ENCODE measurements at regions not wholly inside any gene's neighbourhood (a gene's known extent, or its start where the extent isn't known, plus 50 kb on each side); places are given as distances from the start of the nearest gene placed in this dataset.

DNA sequence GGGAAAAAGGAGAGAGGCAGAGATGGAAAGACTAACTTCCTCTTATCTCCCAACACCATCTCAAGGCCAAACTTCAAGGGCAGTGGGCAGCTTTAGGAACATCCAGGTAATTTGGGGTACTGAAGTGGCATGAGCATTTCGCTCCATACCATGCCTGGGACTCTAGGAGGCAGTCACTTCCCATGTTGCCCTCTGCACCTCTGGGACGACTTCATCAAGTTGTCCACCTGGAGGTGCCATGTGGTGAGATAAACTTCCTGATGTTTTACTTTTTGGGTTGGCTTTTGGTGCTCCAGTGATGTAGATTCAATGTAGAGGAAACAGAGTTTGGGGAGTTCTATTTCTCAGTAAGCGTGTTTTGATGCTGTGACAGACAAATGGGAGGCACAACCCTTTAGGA is 56.3 kb upstream of the UPP2 start:
- ATAC-seq (ENCODE audit: low FRiP score in 2 of 2) (no peak), DNase-seq (no peak)
- H3K9me3 ChIP-seq = no peaks in the 10 kb centered on the region
- peak overlapping the region in 2 of 4 donors; percentile 40 to 79 for H3K27ac ChIP-seq
- H3K4me1 ChIP-seq = peaks cover 5 to 40% (median 17%) of the 10 kb centered on the region in 4 donors
- H3K27me3 ChIP-seq = no peaks in the 10 kb centered on the region
- no peaks in the 10 kb centered on the region for H3K36me3 ChIP-seq
- H3K4me3 ChIP-seq = no peak overlapping the region
- 72 to 83% methylated on average over 3 of the region's 3 CpGs for WGBS, 2 donors
- no peak for TF ChIP-seq EP300 (IDR thresholded peaks at IDR 0.05)
- no peak for TF ChIP-seq POLR2A (IDR thresholded peaks at IDR 0.05)
- no peak for TF ChIP-seq POLR2AphosphoS5 (IDR thresholded peaks at IDR 0.05)
- TF ChIP-seq, protein P1, sequence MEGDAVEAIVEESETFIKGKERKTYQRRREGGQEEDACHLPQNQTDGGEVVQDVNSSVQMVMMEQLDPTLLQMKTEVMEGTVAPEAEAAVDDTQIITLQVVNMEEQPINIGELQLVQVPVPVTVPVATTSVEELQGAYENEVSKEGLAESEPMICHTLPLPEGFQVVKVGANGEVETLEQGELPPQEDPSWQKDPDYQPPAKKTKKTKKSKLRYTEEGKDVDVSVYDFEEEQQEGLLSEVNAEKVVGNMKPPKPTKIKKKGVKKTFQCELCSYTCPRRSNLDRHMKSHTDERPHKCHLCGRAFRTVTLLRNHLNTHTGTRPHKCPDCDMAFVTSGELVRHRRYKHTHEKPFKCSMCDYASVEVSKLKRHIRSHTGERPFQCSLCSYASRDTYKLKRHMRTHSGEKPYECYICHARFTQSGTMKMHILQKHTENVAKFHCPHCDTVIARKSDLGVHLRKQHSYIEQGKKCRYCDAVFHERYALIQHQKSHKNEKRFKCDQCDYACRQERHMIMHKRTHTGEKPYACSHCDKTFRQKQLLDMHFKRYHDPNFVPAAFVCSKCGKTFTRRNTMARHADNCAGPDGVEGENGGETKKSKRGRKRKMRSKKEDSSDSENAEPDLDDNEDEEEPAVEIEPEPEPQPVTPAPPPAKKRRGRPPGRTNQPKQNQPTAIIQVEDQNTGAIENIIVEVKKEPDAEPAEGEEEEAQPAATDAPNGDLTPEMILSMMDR (IDR thresholded peaks at IDR 0.05) = no peak

DNA sequence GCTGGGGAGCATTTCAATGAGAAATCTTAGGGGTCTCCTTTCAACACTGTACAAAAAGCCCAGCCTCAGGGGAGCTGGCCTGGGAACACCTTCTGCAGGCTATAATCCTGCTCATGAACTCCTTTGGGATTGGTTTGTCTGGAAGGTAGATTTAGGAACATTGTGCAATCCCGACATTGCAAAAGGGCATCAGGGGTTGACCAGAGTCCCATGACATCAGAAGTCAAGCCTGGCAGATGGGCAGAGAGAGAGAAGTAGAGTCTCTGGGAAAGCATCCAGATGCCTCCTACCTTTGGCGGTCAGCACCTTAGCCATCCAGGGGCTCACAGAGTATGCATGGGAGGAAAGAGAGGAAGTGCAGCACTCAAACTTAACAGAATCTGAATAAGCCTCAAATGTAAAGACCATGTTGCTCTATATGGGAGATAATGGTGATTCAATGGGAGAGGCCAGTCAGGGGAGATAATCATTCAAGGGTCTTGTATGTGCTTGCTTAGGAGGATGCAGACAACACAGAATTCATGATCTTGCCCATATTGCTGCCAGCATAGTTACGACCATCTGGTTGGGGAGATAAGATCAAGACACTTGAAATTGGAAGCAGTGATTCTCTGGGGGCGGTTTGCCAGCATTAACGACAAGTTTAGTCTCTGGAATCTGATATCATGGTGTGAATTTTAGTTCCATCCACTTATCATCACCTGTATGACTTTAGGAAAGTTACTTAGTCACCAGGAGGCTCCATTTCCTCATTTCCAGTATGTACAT is 58.3 kb upstream of the UPP2 start:
- H3K27ac ChIP-seq = peak overlapping the region in 3 of 4 donors; percentile 26 to 79 (median 67)
- H3K36me3 ChIP-seq = no peaks in the 10 kb centered on the region
- 72 to 76% methylated on average over 5 of the region's 5 CpGs for WGBS, 2 donors
- TF ChIP-seq POLR2A (IDR thresholded peaks at IDR 0.05) = no peak
- no peak for TF ChIP-seq EP300 (IDR thresholded peaks at IDR 0.05)
- no peak for TF ChIP-seq POLR2AphosphoS5 (IDR thresholded peaks at IDR 0.05)
- TF ChIP-seq, protein P1 (IDR thresholded peaks at IDR 0.05) = no peak
- ATAC-seq (ENCODE audit: low FRiP score in 2 of 2) (no peak), DNase-seq (no peak)
- no peaks in the 10 kb centered on the region for H3K9me3 ChIP-seq
- H3K4me1 ChIP-seq = peaks cover 5 to 40% (median 17%) of the 10 kb centered on the region in 4 donors
- no peak overlapping the region for H3K4me3 ChIP-seq
- H3K27me3 ChIP-seq = no peaks in the 10 kb centered on the region

DNA sequence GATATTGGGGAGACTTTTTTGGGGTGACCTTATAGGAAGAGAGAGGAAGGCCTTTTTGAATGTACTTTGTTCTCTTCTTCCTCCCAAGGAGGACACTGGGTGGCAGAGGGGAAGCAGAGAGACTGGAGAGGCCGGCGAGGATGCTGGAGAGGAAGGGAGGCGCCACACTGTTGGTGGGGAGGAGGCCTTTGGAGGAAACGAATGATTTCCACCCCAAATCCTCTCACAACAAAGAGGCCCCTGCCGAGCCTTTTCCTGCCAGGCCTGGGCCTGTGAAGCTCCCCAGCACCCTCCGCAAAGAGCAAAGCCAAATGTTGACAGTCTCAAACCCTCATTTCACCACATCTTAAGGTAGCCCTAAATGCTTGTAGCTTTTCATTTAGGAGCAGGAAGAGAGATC is 59.0 kb upstream of the UPP2 start:
- Histone ChIP-seq H3K4me3 (no peak overlapping the region), H3K4me1 (peaks cover 5 to 40% (median 17%) of the 10 kb centered on the region in 4 donors), H3K27ac (peak overlapping the region in 2 of 4 donors; percentile 67 to 79), H3K36me3 (no peaks in the 10 kb centered on the region), H3K9me3 (no peaks in the 10 kb centered on the region), H3K27me3 (no peaks in the 10 kb centered on the region)
- no peak for TF ChIP-seq POLR2A (IDR thresholded peaks at IDR 0.05)
- no peak for TF ChIP-seq EP300 (IDR thresholded peaks at IDR 0.05)
- no peak for TF ChIP-seq POLR2AphosphoS5 (IDR thresholded peaks at IDR 0.05)
- TF ChIP-seq, protein P1 (IDR thresholded peaks at IDR 0.05) = no peak
- ATAC-seq (ENCODE audit: low FRiP score in 2 of 2) = no peak
- no peak for DNase-seq
- WGBS, 2 donors = 44 to 65% methylated on average over 6 of the region's 6 CpGs

DNA sequence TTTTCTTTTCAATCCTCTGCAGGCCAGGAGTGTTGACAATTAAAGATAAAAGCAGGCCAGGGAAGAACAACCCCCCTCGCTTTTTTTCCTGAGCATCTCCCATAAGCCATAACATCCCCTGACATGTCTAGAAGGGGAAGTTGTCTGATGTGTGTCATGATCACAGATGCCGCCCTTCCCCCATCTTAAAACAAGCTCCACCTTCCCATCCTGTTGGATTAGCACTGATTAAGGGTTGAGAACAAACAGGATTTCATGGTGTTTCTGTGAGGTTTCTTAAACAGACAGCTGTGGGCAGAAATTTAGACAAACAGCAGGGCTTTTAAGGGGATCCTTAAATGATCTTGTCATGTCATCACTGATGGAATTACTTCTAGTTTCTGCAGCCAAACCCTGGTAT is 59.4 kb upstream of the UPP2 start:
- DNase-seq (no peak), ATAC-seq (ENCODE audit: low FRiP score in 2 of 2) (no peak)
- WGBS, 2 donors = 50 to 56% methylated on average over 2 of the region's 2 CpGs
- H3K4me1 ChIP-seq = peaks cover 5 to 40% (median 17%) of the 10 kb centered on the region in 4 donors
- H3K9me3 ChIP-seq = no peaks in the 10 kb centered on the region
- no peaks in the 10 kb centered on the region for H3K27me3 ChIP-seq
- TF ChIP-seq POLR2A (IDR thresholded peaks at IDR 0.05) (no peak), EP300 (IDR thresholded peaks at IDR 0.05) (no peak), POLR2AphosphoS5 (IDR thresholded peaks at IDR 0.05) (peak in 1 of 2 donors; percentile 26)
- TF ChIP-seq, protein P1 (IDR thresholded peaks at IDR 0.05) = no peak
- no peak overlapping the region for H3K4me3 ChIP-seq
- H3K36me3 ChIP-seq = no peaks in the 10 kb centered on the region
- peak overlapping the region in 2 of 4 donors; percentile 67 to 79 for H3K27ac ChIP-seq

DNA sequence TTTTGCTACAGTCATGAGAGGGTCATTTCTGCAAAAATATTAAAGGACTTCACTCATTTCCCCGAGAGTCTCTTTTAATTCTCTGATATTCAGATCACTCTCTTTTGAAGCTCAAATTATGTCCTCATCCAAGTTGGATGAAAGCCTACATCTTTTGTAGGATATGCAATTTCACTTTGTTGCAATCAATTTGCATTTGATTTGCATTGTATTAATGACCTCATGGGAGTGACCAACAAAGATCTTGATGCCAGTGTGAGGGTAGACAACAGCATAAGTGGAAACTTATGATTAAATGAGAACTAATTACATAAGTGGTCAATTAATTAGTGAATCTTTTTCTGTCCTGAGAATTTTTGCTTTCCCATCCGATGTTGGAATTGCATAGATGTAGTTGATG is 60.3 kb upstream of the UPP2 start:
- no peaks in the 10 kb centered on the region for H3K36me3 ChIP-seq
- ATAC-seq (ENCODE audit: low FRiP score in 2 of 2) = no peak
- no peaks in the 10 kb centered on the region for H3K9me3 ChIP-seq
- no peak overlapping the region for H3K4me3 ChIP-seq
- 84 to 90% methylated on average over 2 of the region's 2 CpGs for WGBS, 2 donors
- TF ChIP-seq POLR2AphosphoS5 (IDR thresholded peaks at IDR 0.05) (no peak), EP300 (IDR thresholded peaks at IDR 0.05) (no peak), POLR2A (IDR thresholded peaks at IDR 0.05) (no peak)
- TF ChIP-seq, protein P1 (IDR thresholded peaks at IDR 0.05) = no peak
- peaks cover 5 to 34% (median 17%) of the 10 kb centered on the region in 4 donors for H3K4me1 ChIP-seq
- no peak for DNase-seq
- no peaks in the 10 kb centered on the region for H3K27me3 ChIP-seq
- no peak overlapping the region for H3K27ac ChIP-seq

Data from upper lobe of left lung (tissue), 6 donors.